ENCODE measurements at regions not wholly inside any gene's neighbourhood (a gene's known extent, or its start where the extent isn't known, plus 50 kb on each side); places are given as distances from the start of the nearest gene placed in this dataset.

GRCh38 chr5:30871196-30871595 lies 322.3 kb upstream of the CDH6 start:
- FAIRE-seq, result no peak
- H3K9ac ChIP-seq (replicated peaks in 1 of 4; ENCODE audit: extremely low read depth in 1 of 4, low read depth in 3 of 4, low read length in 3 of 4), result no peak overlapping the region
- TF ChIP-seq EZH2 (IDR thresholded peaks at IDR 0.05; ENCODE audit: low read depth, low read length, severe bottlenecking) (no peak), POLR2A (IDR thresholded peaks at IDR 0.05; ENCODE audit: control extremely low read depth in 1 of 2, low read depth in 2 of 2, low read length in 2 of 2) (no peak), BCL11A (IDR thresholded peaks at IDR 0.05; ENCODE audit: low read depth in 2 of 2, low read length in 2 of 2) (no peak), SIX5 (IDR thresholded peaks at IDR 0.05; ENCODE audit: low read depth, low read length) (no peak)

More at GRCh38 chr5:30871196-30871595, 322.3 kb upstream of the CDH6 start:
- Histone ChIP-seq H3K56ac (replicated peaks; ENCODE audit: insufficient read length, low read depth, low read length) (no peak overlapping the region), H3K23me2 (ENCODE audit: low read depth, low read length) (no peaks in the 10 kb centered on the region), H2AFZ (ENCODE audit: low read length) (no peak overlapping the region; the same call in 1 of the 2 replicates), H2BK5ac (ENCODE audit: low read depth, low read length) (no peak overlapping the region), H3K4me1 (replicated peaks in 1 of 4; ENCODE audit: control insufficient read depth in 3 of 4, insufficient read depth in 4 of 4, low read length in 3 of 4) (peaks cover 2 to 10% (median 3%) of the 10 kb centered on the region in 4 experiments; a peak in 3 of 7 replicates), H3K23ac (ENCODE audit: insufficient read length) (no peak overlapping the region), H4K20me1 (replicated peaks in 1 of 2; ENCODE audit: control insufficient read depth in 1 of 2, insufficient read depth in 2 of 2, low read length in 2 of 2) (no peaks in the 10 kb centered on the region), H3K79me2 (ENCODE audit: control insufficient read depth in 1 of 2, insufficient read depth in 2 of 2, low read length in 2 of 2) (no peaks in the 10 kb centered on the region), H2BK120ac (replicated peaks; ENCODE audit: low read depth, low read length) (no peak overlapping the region), H2BK12ac (ENCODE audit: low read depth, low read length) (no peak overlapping the region), H2BK15ac (ENCODE audit: low read length) (no peak overlapping the region), H3K27me3 (replicated peaks in 1 of 4; ENCODE audit: control insufficient read depth in 3 of 4, extremely low read depth in 1 of 4, insufficient read depth in 3 of 4, low read length in 3 of 4) (no peaks in the 10 kb centered on the region), H4K91ac (replicated peaks; ENCODE audit: insufficient read length, low read length) (no peak overlapping the region), H4K8ac (ENCODE audit: extremely low read depth, insufficient read depth, low read length) (no peak overlapping the region), H3K36me3 (ENCODE audit: control insufficient read depth in 2 of 4, insufficient read depth in 4 of 4, low read length in 3 of 4) (no peaks in the 10 kb centered on the region), H3K79me1 (ENCODE audit: low read depth, low read length) (no peaks in the 10 kb centered on the region), H3K4me3 (ENCODE audit: extremely low read depth in 1 of 4, insufficient read depth in 2 of 4, low read depth in 3 of 4, low read length in 4 of 4) (no peak overlapping the region), H3K14ac (ENCODE audit: insufficient read length) (no peak overlapping the region), H3K4me2 (ENCODE audit: insufficient read depth in 1 of 2, low read depth in 2 of 2, low read length in 2 of 2) (no peak overlapping the region), H2AK5ac (ENCODE audit: low read depth, low read length) (no peak overlapping the region), H3K18ac (ENCODE audit: extremely low read depth, low read length) (no peak overlapping the region), H3K9me3 (ENCODE audit: insufficient read depth in 2 of 2, low read depth in 1 of 2, low read length in 1 of 2) (no peaks in the 10 kb centered on the region), H4K5ac (ENCODE audit: insufficient read length, low read depth, low read length) (no peak overlapping the region), H3K27ac (ENCODE audit: low read depth, low read length) (no peak overlapping the region), H2BK20ac (ENCODE audit: low read length) (no peak overlapping the region), H3K4ac (replicated peaks; ENCODE audit: insufficient read length, low read depth, low read length) (no peak overlapping the region)
- ChIA-PET POLR2A (ENCODE audit: partially characterized antibody) (no interaction called here), CTCF (ENCODE audit: partially characterized antibody) (no interaction called here)
- 89% methylated on average over 3 of the region's 3 CpGs; no CpG with 5 or more reads in 1 of the 2 experiments for WGBS, 2 experiments (ENCODE audit: extremely low coverage in 1 of 2, insufficient coverage in 1 of 2, insufficient read length in 1 of 2, insufficient replicate concordance in 2 of 2, low coverage in 1 of 2, low lambda C conversion rate in 2 of 2, missing lambda C conversion rate in 1 of 2)
- DNase-seq (ENCODE audit: low read depth in 1 of 2, low spot score in 2 of 2), result no peak

Data from H1 (cell line).